ENCODE measurements at regions not wholly inside any gene's neighbourhood (a gene's known extent, or its start where the extent isn't known, plus 50 kb on each side); places are given as distances from the start of the nearest gene placed in this dataset.

- no peaks in the 10 kb centered on the region for H4K20me1 ChIP-seq (ENCODE audit: control insufficient read depth, insufficient read depth)
- no peak for DNase-seq (ENCODE audit: low read depth, low spot score)
- RAD21 ChIA-PET (ENCODE audit: unreplicated experiment), result no interaction called here
- TF ChIP-seq IKZF2 (IDR thresholded peaks at IDR 0.05) (no peak), RCOR1 (conservative IDR thresholded peaks at IDR 0.05; ENCODE audit: low read depth, low read length) (no peak)
- WGBS (ENCODE audit: insufficient coverage, insufficient replicate concordance, low lambda C conversion rate, missing lambda C conversion rate), result 36% methylated on average over 4 of the region's 4 CpGs
- H3K9ac ChIP-seq (ENCODE audit: control insufficient read depth, insufficient read depth, low read length), result no peak overlapping the region
- SMC1A ChIA-PET (ENCODE audit: uncharacterized antibody, unreplicated experiment), result interaction anchor here (0.6 to 1.2 kb wide), 3 partner anchors 28 to 174 kb away, joined by 3 read pairs; no protein-coding TSS in a partner anchor
- H3K4me3 ChIP-seq, result no peak overlapping the region
- no peak for ATAC-seq
- H2AFZ ChIP-seq (ENCODE audit: control insufficient read depth, low read depth, low read length), result no peak overlapping the region
- no peak overlapping the region for H3K27ac ChIP-seq (ENCODE audit: control insufficient read depth, insufficient read depth)
- no peaks in the 10 kb centered on the region for H3K36me3 ChIP-seq (ENCODE audit: control insufficient read depth in 2 of 2, insufficient read depth in 2 of 2, low read length in 1 of 2)
- in situ Hi-C loops (cut with MboI) (no loop called here), intact Hi-C loops (cut with micrococcal nuclease; ENCODE audit: unreplicated experiment) (no loop called here)
- CTCF ChIA-PET, result no interaction called here
- no peaks in the 10 kb centered on the region for H3K79me2 ChIP-seq (ENCODE audit: control insufficient read depth, insufficient read depth, low read length)
- no TSS peak for BruUV-seq (replicated peaks)
- FAIRE-seq, result no peak
- H3K27me3 ChIP-seq (replicated peaks in 1 of 2; ENCODE audit: control insufficient read depth in 2 of 2, insufficient read depth in 2 of 2, low read length in 1 of 2), result no peaks in the 10 kb centered on the region
- H3K9me3 ChIP-seq (replicated peaks; ENCODE audit: control insufficient read depth, insufficient read depth, low read length), result no peaks in the 10 kb centered on the region
- no peak overlapping the region for H3K4me2 ChIP-seq (ENCODE audit: control insufficient read depth, insufficient read depth)
- H3K4me1 ChIP-seq (ENCODE audit: control insufficient read depth, insufficient read depth, low read length), result no peaks in the 10 kb centered on the region
- POLR2A ChIA-PET, result no interaction called here
Measured at GRCh38 chr12:69036999-69037398, 104.0 kb upstream of the CPM start.

- no peak overlapping the region for H3K9ac ChIP-seq (ENCODE audit: control insufficient read depth, insufficient read depth, low read length)
- TF ChIP-seq TARDBP (IDR thresholded peaks at IDR 0.05; ENCODE audit: borderline replicate concordance) (no peak), FOXM1 (IDR thresholded peaks at IDR 0.05; ENCODE audit: low read depth, low read length) (no peak), SMAD1 (IDR thresholded peaks at IDR 0.05; ENCODE audit: low read depth, partially characterized antibody) (no peak), HSF1 (IDR thresholded peaks at IDR 0.05; ENCODE audit: low read depth, low read length) (no peak), CTCF (IDR thresholded peaks at IDR 0.05 in 2 of 3, conservative IDR thresholded peaks at IDR 0.05 in 1 of 3; ENCODE audit: control insufficient read depth in 2 of 3, extremely low read depth in 1 of 3, insufficient read depth in 1 of 3, low read depth in 3 of 3, low read length in 3 of 3) (no peak), SREBF2 (IDR thresholded peaks at IDR 0.05; ENCODE audit: low read length) (no peak), ASH2L (IDR thresholded peaks at IDR 0.05; ENCODE audit: borderline replicate concordance, low read depth) (no peak), BMI1 (IDR thresholded peaks at IDR 0.05; ENCODE audit: borderline replicate concordance) (no peak), HDAC2 (IDR thresholded peaks at IDR 0.05) (no peak), BRCA1 (IDR thresholded peaks at IDR 0.05; ENCODE audit: low read depth, low read length) (no peak), NFIC (IDR thresholded peaks at IDR 0.05; ENCODE audit: low read depth, low read length) (no peak)
- no peak overlapping the region for H3K4me2 ChIP-seq (ENCODE audit: control insufficient read depth, insufficient read depth)
- no peak overlapping the region for H3K4me3 ChIP-seq
- CTCF ChIA-PET, result interaction anchor here (0.6 to 0.7 kb wide), 2 partner anchors 34 to 908 kb away, joined by 3 read pairs; no protein-coding TSS in a partner anchor
- no peaks in the 10 kb centered on the region for H3K27me3 ChIP-seq (replicated peaks in 1 of 2; ENCODE audit: control insufficient read depth in 2 of 2, insufficient read depth in 2 of 2, low read length in 1 of 2)
- intact Hi-C loops (cut with micrococcal nuclease; ENCODE audit: unreplicated experiment), result no loop called here
- no peaks in the 10 kb centered on the region for H3K4me1 ChIP-seq (ENCODE audit: control insufficient read depth, insufficient read depth, low read length)
- DNase-seq (ENCODE audit: low read depth, low spot score) (no peak), ATAC-seq (no peak), FAIRE-seq (no peak)
- H4K20me1 ChIP-seq (ENCODE audit: control insufficient read depth, insufficient read depth), result no peaks in the 10 kb centered on the region
- RAD21 ChIA-PET (ENCODE audit: unreplicated experiment), result no interaction called here
- H2AFZ ChIP-seq (ENCODE audit: control insufficient read depth, low read depth, low read length), result no peak overlapping the region
- BruUV-seq (replicated peaks), result no TSS peak
- H3K9me3 ChIP-seq (replicated peaks; ENCODE audit: control insufficient read depth, insufficient read depth, low read length), result no peaks in the 10 kb centered on the region
- 56% methylated on average over 2 of the region's 2 CpGs for WGBS (ENCODE audit: insufficient coverage, insufficient replicate concordance, low lambda C conversion rate, missing lambda C conversion rate)
- no peaks in the 10 kb centered on the region for H3K79me2 ChIP-seq (ENCODE audit: control insufficient read depth, insufficient read depth, low read length)
- in situ Hi-C loops (cut with MboI), result no loop called here
- H3K36me3 ChIP-seq (ENCODE audit: control insufficient read depth in 2 of 2, insufficient read depth in 2 of 2, low read length in 1 of 2), result no peaks in the 10 kb centered on the region
- no peak overlapping the region for H3K27ac ChIP-seq (ENCODE audit: control insufficient read depth, insufficient read depth)
- SMC1A ChIA-PET (ENCODE audit: uncharacterized antibody, unreplicated experiment), result no interaction called here
- POLR2A ChIA-PET, result no interaction called here
Measured at GRCh38 chr12:69039911-69040310, 106.9 kb upstream of the CPM start.
